NCI-H2081 treated with DMSO at 0.1 percent for 48 hours (cell line): ENCODE measurements at regions not wholly inside any gene's neighbourhood (a gene's known extent, or its start where the extent isn't known, plus 50 kb on each side); places are given as distances from the start of the nearest gene placed in this dataset.

Experiments used
- DNase-seq: peaks from one replicate; lab custom pipeline; 2025; lab: John Stamatoyannopoulos, UW

- no peak for DNase-seq
Measured at GRCh38 chr2:122636097-122636496, 880.6 kb downstream of the TSN start.

- no peak for DNase-seq
Measured at GRCh38 chr2:122639176-122639575, 883.7 kb downstream of the TSN start.

- DNase-seq, result no peak
Measured at GRCh38 chr2:122639711-122640110, 884.3 kb downstream of the TSN start.

GRCh38 chr2:122643725-122644329, 888.4 kb downstream of the TSN start:
- peak; percentile 95 for DNase-seq

- no peak for DNase-seq
Measured at GRCh38 chr2:122651236-122651635, 895.8 kb downstream of the TSN start.

- no peak for DNase-seq
Measured at GRCh38 chr2:122651780-122652179, 896.3 kb downstream of the TSN start.

GRCh38 chr2:122652670-122653069, 897.2 kb downstream of the TSN start:
- no peak for DNase-seq

- DNase-seq, result no peak
Measured at GRCh38 chr2:122656403-122656802, 901.0 kb downstream of the TSN start.

- no peak for DNase-seq
Measured at GRCh38 chr2:122660786-122661634, 905.6 kb downstream of the TSN start.

- DNase-seq, result no peak
Measured at GRCh38 chr2:122663620-122664019, 908.2 kb downstream of the TSN start.

GRCh38 chr2:122669627-122670026, 914.2 kb downstream of the TSN start:
- no peak for DNase-seq

GRCh38 chr2:122670897-122671296, 915.4 kb downstream of the TSN start:
- DNase-seq, result no peak

GRCh38 chr2:122680662-122681061, 925.2 kb downstream of the TSN start:
- DNase-seq, result no peak

- DNase-seq, result no peak
Measured at GRCh38 chr2:122681626-122682025, 926.2 kb downstream of the TSN start.

- no peak for DNase-seq
Measured at GRCh38 chr2:122682356-122682755, 926.9 kb downstream of the TSN start.

- DNase-seq, result no peak
Measured at GRCh38 chr2:122683018-122683417, 927.6 kb downstream of the TSN start.

- DNase-seq, result no peak
Measured at GRCh38 chr2:122692400-122693083, 937.1 kb downstream of the TSN start.

- no peak for DNase-seq
Measured at GRCh38 chr2:122697415-122697814, 942.0 kb downstream of the TSN start.

- no peak for DNase-seq
Measured at GRCh38 chr2:122703676-122704075, 948.2 kb downstream of the TSN start.

- DNase-seq, result no peak
Measured at GRCh38 chr2:122704109-122704563, 948.7 kb downstream of the TSN start.

- DNase-seq, result no peak
Measured at GRCh38 chr2:122705746-122706145, 950.3 kb downstream of the TSN start.

GRCh38 chr2:122706757-122707223, 951.3 kb downstream of the TSN start:
- no peak for DNase-seq
